Thyroid gland (tissue), 4 donors: ENCODE measurements at regions not wholly inside any gene's neighbourhood (a gene's known extent, or its start where the extent isn't known, plus 50 kb on each side); places are given as distances from the start of the nearest gene placed in this dataset.
"Not testable (repeated sequence)": the region's sequence is repeated elsewhere in the genome, so short reads cannot be mapped to it uniquely, and the experiment has no call there.

ENCODE experiments used
- POLR2A ChIP-seq, 2 donors: fragments of 450-650 bp; IDR thresholded peaks; one replicate each; pipeline ENCODE4 v1.6.1; 2017; ENCODE audit warnings: antibody characterized with exemption in 2 of 2, mild to moderate bottlenecking in 2 of 2, moderate library complexity in 1 of 2
- TF ChIP-seq, protein P1 (sequence below), 6 experiments: fragments of 200-600 bp in 3 of 6; fragments of 450-650 bp in 3 of 6; sonication (generic) in 3 of 6; IDR thresholded peaks; one replicate each; pipeline ENCODE4 v1.5.1; 2016 to 2019; ENCODE audit warnings: antibody characterized with exemption in 6 of 6, mild to moderate bottlenecking in 2 of 6, inconsistent platforms in 1 of 6, moderate library complexity in 1 of 6

DNA sequence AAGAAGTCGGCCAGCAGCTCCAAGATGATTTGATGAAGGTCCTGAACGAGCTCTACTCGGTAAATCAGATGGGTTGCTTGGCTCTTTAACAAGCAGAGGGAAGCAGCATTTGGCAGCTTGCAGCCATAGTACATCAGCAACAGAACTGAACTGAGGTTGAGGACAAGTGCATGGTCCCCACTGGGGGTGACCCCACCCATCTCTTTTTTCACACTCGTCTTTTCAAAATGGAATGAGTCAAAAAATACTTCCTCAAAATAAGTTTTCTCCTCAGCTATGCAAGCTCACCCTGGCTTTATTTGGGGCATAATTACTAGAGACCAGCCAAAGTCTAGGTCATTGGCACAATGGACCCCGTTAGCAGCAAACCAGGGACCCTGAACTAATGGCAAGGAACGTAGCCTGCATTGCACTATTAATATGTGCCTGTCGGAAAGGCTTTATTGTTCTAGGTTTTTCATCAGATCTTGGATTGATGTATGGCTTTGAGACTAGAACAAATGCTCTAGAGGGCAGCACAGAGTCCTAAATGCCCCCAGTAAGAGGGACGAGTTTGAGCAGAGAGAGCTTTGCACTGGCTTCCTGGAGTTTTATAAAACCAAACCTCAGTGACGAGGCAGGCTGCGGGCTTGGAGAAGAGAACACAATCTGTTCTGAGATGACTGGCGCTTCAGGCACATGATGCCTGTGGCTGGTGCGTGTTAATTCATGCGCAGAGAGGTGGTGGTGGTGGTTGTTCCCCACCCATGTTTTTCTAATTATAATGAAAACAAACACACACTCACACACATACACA is 74.2 kb upstream of the FAM72C start:
- TF ChIP-seq POLR2A (IDR thresholded peaks at IDR 0.05): not testable (repeated sequence)
- TF ChIP-seq, protein P1, sequence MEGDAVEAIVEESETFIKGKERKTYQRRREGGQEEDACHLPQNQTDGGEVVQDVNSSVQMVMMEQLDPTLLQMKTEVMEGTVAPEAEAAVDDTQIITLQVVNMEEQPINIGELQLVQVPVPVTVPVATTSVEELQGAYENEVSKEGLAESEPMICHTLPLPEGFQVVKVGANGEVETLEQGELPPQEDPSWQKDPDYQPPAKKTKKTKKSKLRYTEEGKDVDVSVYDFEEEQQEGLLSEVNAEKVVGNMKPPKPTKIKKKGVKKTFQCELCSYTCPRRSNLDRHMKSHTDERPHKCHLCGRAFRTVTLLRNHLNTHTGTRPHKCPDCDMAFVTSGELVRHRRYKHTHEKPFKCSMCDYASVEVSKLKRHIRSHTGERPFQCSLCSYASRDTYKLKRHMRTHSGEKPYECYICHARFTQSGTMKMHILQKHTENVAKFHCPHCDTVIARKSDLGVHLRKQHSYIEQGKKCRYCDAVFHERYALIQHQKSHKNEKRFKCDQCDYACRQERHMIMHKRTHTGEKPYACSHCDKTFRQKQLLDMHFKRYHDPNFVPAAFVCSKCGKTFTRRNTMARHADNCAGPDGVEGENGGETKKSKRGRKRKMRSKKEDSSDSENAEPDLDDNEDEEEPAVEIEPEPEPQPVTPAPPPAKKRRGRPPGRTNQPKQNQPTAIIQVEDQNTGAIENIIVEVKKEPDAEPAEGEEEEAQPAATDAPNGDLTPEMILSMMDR (IDR thresholded peaks at IDR 0.05): not testable (repeated sequence)
